CD4-positive, alpha-beta T cell treated with Interleukin-15 for 4 hours (primary cell): ENCODE measurements at regions not wholly inside any gene's neighbourhood (a gene's known extent, or its start where the extent isn't known, plus 50 kb on each side); places are given as distances from the start of the nearest gene placed in this dataset.

ENCODE experiments used
- DNase-seq: peaks from one replicate; pipeline ENCODE4 v3.0.0-alpha.2; 2020; ENCODE audit warnings: low spot score

DNA sequence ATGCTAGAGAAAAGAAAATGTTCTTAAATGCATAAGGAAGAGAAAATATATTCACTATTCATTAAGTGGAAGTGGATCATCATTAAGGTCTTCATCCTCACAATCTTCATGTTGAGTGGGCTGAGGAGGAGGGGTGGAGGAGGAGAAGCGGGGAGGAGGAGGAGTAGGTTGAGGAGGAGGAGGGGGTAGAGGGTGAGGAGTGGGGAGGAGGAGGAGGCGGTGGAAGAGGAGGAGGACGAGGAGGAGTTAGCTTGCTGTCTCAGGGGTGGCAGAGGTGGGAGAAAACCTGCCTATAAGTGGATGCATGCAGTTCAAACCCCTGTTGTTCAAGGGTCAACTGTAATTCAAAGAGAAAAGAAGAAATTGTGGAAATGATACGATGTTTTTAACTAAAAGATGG, 71.6 kb downstream of the MYEOV start:
- DNase-seq = no peak

DNA sequence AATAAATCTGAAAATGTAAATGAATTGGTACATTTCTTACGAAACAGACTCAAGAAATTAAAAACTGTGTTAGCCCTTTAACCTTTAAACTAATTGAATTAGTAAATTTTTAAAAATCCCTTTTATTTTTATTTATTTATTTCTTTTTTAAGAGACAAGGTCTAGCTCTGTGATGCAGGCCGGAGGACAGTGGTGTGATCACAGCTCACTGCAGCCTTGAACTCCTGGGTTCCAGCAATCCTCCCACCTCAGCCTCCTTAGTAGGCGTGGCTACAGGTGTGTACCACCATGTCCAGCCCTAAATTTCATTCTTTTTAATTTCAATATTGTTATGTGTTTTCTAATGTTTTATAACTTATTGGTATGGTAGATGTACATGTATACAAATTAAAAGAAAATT, 72.6 kb downstream of the MYEOV start:
- DNase-seq = no peak

DNA sequence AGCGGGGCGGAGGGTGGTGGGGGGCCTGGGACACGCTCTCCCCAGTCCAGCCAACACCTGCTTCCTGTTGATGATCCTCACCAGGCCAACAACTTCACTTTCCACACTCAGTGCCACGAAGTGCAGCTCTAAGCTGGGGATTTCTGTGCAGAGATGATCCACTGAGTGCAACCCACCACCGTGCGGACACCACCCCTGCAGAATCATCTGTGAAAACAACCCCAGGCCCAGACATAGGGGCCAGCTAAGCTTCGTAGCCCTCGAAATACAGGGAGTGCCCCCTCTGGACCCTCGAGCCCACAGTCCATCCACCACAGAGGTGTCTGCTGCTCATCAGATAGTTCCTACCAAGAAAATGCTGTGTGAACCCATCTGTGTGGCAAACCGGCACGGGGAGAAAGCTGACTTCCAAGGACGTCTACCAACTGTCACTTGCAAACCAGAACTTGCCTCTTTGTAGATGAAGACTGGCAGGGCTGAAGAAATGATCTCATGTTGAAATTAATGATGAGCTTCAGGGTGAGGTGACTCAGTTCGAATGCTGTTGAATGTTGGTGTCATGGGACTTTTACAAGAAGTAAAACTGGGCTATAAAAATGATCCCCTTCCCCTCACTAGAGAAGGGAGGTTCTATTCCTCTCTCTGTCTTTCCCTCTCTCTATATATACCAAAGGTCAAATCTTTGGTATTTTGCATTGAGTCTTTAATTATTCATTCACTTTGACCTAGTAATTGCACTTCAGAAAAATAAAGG, 73.4 kb downstream of the MYEOV start:
- no peak for DNase-seq

DNA sequence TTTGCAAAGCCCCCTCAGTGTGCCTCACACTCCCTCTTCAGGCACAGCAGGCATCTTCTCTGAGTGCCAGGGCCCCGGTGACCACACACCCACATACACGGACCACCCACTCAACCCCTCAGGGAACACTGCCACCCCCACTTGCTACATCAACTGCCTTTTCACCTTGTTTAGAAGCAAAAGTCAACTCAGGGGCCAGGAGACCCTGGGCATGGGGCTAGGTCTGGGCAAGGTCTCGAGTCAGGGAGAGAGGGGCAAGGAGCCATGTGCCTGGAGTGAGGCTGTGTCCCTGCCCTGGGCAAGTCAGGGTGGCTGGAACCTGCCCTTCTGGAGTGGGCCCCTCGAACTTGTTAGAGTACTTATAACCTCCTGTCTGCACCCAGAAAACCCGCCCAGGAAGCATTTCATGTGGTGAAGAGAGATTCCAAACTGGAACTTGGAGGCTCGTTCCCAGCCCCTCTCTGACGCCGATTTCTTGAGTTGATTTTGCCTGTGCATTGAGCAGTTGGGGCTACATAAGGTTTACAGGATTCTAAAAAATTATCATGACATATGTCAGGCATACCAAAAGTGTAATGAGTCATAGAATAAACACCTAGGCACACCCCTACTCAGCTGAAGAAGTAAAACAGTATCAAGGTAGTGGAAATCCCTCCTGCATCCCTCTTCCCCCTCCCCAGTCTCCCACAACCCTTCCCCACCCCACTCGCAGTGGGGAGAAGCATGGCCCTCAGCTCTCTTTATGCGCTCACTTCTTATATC, 74.3 kb downstream of the MYEOV start:
- DNase-seq = no peak

DNA sequence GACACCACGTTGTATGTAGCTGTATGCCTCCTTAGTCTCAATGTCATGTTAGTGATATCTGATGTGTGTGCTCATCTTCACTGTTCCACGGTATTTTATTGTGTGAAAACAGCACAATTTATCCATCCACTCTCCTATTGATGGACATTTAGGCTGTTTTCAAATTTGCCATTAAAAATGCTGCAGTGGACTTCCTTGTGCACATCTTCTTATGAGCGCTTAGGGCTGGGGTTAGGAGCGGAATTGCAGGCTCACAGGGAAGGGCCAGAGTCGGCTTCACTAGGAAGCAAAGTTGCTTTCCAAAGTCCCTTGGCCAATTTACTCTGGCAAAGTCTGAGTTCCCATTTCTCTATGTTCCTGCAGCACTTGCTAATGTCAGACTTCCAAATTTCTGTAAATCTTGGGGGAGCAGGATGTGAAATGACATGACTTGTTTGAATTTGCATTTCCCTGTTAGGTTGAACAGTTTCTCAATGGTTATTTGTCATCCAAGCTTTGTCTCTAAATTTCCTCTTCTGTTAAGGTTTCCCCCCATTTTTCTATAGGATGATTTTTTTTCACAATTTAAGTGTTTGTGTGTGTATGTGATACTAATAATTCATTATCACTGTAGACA, 75.4 kb downstream of the MYEOV start:
- no peak for DNase-seq

DNA sequence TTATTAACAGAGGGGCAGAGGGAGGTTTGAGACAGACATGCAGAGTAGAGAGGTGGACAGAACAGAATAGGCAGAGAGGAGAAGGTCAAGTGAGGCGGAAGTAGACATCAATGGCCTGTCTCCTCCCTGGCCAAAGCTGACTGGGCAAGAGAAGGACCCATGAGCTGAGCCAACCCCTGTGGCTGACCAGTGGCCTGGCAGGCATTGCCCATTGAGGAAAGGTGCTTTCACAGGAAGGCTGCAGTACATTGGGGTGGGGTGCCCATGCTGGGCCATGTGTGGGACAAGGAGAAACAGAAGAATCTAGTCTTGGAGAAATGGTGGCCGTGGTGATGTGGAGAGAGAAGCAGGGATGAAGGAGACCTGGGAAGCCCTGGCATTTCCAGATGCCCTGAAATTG, 76.0 kb downstream of the MYEOV start:
- DNase-seq = no peak

DNA sequence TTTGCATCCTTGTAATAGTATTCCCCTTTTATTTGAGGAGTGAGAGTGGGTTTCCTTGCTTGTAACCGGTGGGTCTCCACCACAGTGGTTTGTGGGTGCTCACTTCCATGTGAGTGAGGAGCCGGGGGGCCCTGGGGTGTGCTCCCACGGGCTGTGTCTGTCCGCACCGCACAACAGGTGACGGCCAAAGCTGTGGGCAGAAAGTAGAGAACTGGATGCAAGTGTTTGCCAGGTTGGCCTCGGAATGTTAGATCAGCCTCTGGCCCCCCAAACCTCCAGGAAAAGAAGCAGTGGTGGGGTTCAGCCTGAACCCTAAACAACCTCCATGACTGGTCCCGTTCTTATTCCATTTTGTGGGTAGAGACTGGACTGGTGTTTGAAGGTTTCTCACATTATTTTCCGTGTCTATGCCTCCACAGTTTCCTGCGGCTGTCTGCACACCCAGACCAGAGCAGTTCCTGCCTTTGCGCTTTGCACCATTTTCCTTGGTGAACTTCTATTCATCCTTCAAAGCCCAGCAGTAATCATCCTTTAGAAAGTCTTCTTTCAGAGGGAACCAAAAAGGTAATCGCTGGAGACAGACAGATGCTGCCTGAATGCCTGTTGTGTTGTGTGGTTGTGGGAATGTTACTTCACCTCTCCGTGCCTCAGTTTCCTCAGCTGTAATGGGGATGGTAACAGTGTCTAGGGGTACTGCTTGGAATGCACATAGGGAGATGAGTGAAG, 77.2 kb downstream of the MYEOV start:
- no peak for DNase-seq

DNA sequence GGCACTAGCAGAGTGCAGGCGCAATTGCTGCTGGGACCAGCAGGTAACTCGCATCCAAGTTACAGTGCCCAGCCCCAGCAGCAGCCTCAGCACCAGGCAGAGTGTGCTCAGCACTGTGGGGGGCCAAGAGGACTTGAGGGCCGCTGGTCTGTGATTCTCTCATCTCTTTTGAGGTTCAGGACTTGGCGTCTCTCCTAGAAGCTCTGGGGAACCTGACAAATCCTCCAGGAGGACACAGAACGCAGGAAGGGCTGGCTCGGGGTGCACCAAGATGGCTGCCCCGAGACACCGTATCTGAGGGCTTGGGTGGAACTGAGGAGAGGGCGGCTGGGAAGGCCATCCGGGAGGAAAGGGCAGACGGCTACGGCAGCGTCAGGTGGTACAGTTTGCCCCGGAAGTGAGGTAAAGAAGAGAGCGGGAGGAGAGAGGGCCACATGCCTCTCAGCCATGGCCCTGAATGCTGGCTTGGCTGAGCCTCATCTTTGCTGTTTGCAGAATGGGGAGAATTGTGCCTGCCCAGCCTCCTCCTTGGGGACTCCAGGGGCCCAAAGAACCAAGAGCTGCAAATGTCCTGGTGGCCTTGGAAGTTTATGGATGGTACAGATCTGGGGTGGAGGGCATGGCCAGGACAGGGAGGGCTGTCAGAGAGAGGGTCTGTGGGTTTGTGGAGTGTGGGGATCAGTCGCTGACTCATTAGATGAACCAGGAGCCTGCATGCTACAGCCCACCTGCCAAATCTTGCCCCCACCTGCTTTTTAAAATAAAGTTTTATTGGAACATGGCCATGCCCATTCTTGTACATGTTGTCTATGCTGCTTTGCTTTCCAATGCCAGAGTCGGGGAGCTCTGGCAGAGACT, 78.0 kb downstream of the MYEOV start:
- no peak for DNase-seq

DNA sequence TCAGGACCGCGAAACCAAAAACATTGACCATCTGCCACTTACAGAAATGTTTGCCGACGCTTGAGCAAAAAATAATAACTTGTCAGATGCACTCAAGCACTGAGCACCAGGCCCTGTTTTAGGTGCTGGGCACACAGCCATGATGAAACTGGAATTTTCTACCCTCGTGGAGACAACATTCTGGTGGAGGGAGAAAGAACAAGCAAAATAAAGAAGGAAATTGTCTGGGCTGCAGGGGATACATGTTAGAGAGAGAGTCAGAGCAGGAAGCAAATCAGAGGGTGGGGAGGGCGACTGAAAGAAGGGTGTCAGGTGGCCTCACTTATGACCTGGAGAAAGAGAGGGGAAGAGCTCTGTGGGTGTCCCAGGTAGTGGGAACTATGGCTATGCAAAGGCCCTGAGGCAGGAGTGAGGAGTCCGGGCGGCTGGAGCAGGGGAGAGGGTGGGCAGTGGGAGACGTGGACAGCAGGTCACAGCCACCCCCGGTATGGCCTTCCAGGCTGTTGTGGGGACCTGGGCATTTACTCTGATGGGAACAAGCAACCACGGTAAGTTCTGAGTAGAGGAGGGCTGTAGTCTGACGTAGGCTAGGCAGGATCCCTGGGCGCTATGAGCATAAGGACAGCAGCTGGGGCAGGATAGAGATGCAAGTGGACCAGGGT, 78.8 kb downstream of the MYEOV start:
- no peak for DNase-seq

DNA sequence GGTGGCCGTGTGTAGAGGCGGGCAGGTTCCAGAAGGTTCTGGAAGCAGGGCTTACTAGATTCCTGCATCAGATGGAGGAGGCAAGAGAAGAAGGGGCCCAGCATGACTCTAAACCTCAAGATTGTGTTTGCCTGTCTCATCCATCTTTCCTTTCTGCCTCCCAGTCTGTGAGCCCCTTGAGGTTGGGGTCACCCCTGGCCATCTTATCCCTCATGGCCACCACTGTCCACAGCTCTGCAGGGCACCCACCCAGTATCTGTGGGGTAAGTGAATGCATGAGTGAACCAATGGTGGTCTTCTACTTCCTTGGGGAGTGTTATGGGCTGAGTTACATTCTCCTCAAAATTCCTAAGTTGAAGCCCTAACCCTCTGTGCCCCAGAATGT, 79.3 kb downstream of the MYEOV start:
- no peak for DNase-seq

DNA sequence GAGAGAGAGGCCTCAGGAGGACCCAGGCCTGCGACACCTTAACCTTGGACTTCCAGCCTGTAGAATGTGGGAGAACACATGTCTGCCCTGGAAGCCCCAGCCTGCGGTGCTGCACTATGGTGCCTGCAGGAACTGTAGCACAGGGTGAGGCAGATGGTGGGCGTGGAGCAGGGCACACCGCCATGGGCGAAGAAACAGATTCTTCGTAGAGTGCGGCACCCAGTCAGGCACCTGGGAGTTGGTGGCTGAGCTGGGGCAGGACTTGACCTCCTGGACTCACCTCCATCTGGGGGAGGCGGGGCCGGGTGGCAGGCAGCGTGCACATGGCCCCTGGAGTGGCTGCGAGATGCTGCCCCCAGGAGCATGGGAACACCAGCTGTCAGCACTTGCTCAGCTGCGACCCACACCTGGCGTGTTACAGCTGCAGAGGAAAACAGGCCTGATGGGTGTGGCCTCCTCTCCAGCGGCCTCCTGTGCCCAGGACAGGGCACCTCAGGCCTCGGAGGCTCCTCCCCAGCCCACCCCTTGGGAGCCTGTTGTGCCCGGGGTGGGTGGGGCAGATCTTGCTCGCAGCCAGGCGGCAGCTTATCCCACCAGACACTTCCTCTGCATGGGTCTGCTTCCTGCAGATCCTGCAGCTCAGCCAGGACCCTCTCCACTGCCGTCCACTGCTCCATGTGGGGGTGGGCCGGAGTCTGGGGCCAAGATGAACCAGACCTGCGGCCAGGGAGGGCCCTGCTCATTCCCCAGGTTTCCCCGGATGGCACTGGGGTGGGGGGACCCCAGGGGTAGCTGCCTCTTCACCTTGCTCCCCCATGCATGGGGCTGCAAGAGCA, 80.4 kb downstream of the MYEOV start:
- no peak for DNase-seq

DNA sequence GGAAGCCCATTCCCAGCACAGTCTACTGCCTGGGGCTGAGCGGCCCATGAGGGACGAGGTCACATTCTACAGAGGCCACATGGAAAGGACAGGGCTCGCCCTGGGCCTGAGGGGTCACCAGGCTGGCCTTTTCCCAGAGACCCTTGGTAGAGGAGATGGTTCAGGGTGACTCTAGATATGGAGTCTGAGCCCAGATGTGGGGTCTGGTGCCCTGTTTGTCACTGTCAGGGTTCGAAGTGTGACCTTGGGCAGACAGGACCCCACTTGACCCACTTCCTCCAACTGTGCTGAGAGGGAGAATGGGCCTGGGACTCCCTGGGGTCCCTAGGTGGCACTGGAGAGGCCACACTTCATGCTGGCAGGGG, 81.0 kb downstream of the MYEOV start:
- no peak for DNase-seq

DNA sequence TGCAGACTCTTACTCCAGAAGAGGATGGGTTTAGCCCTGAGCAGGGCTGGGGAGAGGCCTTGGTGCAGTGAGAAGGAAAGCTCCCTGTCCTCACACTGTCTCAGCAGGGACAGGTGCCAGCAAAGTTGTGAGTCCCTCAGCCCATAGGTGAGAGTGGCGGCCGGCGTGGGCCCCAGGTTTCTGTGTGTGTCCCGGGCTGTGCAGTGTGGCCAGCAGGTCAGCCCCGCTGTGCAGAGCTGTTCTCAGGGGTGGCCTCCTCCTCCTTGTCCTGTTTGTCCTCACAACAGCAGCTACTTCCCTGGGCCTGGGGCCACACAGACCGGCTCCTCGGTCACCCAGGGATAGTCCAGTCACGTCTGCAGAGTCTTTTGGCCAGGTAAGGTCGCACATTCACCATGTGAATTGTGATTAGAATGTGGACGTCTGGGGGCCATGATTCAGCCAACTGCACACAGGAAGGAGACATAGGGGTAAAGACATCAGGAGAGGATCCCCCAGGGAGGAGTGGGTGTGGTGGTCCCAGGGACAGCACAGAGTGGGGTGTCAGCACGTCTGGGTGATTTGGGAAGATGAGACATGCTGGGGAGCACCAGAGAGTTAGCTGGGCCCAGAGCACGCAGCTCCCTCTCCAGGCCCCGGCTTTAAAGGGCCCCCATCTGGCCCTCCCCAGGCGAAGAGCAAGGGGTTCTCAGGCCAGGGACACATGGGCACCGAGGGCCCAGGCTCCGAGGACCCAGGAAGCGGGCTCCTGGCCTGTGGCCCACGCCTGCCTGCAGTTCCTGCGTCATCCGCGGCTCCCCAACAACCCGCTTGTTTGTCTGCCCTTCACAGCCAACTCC, 81.6 kb downstream of the MYEOV start:
- DNase-seq = no peak

DNA sequence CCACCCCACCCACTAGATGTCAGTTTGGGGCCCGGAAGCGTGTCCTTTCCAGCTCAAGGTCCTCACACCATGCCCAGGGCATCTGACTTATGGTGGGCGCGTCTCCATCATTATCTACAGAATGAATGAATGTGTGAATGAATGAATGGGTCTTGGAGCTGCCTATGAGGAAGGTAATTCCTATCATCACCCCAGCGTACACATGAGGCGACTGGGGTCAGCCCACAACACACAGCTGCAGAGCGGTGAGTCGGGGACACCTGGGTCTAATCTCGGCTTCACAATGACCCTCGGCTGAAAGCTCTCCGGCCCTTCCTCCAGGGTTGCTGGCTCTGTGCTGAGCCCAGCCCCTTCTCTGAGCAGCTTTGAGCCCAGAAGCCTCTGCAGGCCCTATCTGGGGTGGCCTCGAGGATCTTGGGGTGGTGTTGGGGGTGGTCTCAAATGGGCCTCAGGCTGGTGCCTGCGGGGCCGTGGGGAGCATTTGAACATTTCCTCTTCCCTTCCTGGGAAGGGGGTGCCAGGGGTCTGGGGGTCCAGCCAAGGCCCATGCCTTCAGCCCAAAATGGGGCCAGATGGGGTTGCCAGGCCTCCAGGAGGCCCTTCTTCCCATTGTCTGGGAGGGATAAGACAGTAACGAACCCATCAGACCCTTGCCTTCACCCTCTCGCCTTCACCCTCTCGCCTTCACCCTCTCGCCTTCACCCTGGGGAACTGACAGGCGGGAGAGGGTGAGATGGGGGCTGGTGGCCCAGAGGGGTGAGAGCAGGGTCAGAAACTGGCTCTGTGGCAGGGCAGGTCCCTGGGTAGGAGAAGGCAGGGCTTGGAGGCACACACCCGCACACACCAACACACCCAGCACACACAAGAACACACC, 82.4 kb downstream of the MYEOV start:
- no peak for DNase-seq

DNA sequence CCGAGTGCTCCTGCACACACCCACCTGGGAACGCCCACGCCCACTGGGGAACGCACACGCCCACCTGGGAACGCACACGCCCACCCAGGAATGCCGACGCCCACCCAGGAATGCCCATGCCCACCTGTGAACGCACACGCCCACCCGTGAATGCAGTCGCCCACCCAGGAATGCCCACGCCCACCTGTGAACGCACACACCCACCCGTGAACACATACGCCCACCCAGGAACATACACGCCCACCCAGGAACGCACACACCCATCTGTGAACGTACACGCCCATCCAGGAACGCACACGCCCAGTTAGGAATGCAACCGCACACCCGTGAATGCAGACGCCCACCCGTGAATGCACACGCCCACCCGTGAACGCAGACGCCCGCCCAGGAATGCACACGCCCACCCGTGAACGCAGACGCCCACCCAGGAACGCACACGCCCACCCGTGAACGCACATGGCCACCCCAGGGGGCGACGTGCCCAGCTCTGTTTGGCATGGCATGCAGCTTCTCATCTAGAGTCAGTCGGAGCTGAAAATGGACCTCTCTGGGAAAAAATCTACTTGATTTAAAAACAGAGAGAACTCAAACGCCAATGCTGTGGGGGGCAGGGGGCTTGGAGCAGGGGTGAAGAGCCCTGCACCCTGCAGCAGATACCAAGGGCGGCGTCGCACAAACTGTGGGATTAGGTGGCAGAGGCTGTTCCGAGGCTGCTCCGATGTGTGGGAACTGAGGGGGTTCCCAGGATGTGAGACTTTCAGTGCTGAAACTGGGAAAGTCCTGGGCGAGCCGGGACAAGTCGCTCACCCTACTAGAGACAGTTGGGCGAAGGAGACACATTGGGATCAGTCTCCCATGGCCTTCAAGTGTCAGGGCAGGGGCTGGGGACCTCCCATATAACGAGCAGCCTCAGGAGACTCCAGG, 83.3 kb downstream of the MYEOV start:
- DNase-seq = no peak

DNA sequence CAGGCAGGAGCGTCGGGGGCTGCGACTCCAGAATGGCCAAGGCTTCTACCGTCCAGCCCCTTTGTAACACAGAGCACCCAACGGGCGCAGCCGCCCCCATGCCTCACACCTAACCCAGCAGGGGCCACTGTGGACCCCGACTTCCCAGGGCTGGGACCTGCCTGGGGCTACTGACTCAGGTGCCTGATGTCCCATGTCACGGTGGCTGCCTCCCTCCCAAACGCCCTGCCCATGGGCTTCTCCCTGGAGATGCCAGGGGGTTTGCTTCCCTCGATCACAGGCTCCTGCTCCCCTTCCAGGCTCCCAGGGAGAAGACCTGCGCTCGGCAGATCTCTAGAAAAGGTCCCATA, 84.0 kb downstream of the MYEOV start:
- no peak for DNase-seq
